ENCODE measurements at regions not wholly inside any gene's neighbourhood (a gene's known extent, or its start where the extent isn't known, plus 50 kb on each side); places are given as distances from the start of the nearest gene placed in this dataset.

GRCh38 chr4:126037231-126037630, 722.5 kb downstream of the FAT4 start:
- DNase-seq (ENCODE audit: low spot score), result no peak

DNA sequence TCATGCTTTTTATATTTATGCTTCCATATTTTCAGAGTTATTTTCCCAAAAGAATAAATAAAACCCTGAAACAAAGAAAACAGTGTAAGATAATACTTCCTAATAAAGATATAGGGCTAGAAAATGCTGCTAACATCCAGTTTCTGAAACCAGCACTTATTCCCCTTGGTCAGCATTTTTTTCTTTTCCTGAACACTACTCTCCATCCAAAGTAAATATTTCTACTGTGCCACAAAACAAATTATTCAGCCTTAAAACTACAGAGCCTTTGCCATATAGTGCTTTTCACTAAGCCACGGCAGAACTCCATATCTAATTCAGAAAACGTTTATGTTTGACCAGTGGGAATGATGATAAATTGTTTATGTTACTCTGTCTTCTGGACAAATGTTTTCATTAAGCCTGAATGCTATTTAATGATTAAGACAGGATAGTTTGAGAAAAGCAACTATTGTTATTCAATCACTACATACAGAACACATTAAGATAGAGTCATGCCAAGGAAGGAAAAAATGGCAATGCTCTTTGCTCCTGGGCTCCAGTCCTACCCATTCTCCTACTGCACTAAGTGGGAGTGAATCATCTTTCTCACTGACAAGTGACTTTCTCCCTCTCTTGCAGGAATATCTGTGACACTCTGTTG, 723.9 kb downstream of the FAT4 start:
- DNase-seq (ENCODE audit: low spot score), result no peak

DNA sequence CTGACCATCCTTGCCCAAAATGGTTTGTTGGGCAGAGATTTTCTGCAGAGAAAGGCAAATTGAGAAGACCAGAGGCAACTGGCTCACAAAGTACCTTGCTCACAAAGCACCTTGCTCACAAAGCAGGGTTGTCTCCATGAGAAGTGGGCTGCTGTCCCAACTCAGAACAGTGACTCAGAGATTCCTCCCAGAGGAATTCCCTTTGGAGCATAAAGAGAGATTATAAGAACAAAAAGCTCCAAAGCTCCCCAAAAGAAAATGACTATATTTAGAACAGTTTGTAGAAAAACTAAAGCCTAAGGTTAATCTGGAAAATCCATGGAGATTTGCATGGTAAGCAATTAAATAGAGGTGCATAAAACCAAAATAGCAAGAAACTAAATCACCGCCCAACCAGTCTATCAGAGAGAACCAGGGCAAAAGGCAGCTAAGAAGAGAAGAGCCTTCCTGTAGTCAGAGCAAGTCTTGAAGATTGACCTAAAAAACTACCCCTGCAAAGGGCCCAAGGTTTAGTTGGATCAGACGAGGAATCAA, 731.4 kb downstream of the FAT4 start:
- DNase-seq (ENCODE audit: low spot score), result no peak

- no peak for DNase-seq (ENCODE audit: low spot score)
Measured at GRCh38 chr4:126047114-126047513, 732.4 kb downstream of the FAT4 start.

- peak; percentile 65 for DNase-seq (ENCODE audit: low spot score)
Measured at GRCh38 chr4:126051689-126052424, 737.1 kb downstream of the FAT4 start.

- no peak for DNase-seq (ENCODE audit: low spot score)
Measured at GRCh38 chr4:126056116-126056650, 741.4 kb downstream of the FAT4 start.

DNA sequence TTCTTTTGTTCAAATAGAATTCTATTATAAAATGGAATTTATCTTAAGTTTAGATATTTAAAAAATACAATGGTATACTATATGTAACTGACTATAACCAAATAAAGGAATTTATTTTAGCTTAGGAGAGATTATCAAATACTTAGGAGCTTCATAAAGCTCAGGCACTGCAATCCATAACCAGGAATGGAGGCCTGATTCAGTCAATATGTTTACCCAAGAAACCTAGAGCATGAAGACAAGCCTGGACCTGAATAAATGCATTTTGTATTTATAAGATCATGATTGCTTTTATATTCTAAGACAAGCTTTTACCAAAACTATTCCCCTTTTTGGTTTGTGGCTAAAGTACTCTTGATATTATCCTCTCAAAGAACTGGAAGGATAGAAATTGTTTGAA, 742.6 kb downstream of the FAT4 start:
- no peak for DNase-seq (ENCODE audit: low spot score)

DNA sequence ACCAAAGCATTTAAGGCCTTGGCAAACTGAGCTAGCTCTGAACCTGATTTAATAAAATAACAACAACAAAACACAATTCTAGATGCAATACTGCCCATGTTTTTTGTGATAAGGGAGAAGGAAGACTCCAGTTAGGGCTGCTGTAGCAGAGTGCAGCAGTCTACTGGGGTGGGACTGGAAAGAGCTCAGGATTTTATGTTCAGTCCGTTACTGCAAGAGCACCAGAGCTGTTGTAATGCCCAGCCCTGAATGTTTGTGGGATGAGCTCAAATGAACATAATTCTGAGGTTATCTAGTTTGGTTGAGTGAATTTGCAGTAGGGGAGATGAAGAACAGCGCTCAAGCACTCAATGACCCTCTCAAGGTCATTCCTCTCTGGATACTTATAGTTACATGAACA, 743.8 kb downstream of the FAT4 start:
- no peak for DNase-seq (ENCODE audit: low spot score)

DNA sequence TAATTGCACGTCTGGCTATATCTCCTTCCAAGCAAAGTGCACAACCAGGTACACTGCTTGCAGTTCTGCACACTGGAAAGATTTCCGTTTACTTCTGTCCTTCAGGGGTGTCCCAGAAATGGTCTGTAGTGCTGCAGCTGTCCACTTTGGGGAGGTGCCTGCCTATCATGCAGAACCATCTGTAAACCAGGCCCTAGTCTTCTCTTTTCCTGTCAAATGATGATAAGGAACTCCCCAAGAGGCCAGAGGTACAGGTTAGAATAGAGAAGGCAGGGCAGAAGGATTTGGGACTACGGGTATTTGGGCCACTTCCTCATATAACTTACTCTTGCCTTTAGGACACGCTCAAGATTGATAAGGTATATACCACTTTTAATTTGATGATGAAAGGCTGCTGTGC, 746.9 kb downstream of the FAT4 start:
- no peak for DNase-seq (ENCODE audit: low spot score)

GRCh38 chr4:126065016-126065415, 750.3 kb downstream of the FAT4 start:
- DNase-seq (ENCODE audit: low spot score), result no peak

DNA sequence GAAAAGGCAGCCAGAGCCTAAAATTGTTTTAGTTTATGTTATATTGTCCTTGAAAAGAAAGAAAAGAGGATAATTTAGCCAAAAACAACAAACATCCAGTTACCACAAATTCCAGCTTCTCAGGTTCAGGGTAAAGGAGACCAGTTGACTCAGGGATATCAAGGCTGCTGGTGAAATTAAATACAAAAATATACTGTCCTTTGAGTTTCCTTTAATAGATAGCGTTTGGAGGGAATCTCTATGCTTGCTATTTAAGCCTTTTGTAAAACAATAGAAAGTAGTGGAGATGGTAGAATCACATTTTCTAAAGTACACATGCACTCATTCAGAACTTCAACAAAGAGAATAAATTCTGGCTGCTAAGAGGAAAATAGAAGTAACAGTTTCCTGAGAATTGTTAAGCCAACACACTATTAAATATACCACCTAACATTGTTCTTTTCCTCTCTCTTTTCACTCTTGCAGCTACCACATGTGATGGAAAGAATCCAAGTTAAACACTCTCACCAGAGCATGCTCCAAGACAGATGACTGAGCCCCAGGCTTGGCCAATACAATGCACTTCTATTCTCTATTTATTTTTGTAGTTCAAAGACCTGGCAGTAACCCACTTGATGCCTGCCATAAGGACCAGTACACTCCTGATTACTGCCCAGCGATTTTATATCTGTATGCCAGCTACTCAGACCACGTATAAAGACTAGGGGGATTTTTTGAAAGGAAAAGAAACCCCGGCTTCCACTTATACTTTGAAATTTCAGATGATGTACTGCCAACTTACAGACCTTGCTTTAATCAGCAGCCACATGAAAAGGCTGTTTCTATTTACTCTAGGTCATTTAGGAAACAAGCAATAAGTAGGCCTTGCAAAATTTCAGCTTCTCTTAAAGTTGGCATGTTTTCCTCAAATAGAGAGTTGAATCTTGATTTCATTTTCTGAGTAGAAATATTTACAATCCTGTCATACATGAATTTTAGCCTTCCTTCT, 756.9 kb downstream of the FAT4 start:
- no peak for DNase-seq (ENCODE audit: low spot score)

DNA sequence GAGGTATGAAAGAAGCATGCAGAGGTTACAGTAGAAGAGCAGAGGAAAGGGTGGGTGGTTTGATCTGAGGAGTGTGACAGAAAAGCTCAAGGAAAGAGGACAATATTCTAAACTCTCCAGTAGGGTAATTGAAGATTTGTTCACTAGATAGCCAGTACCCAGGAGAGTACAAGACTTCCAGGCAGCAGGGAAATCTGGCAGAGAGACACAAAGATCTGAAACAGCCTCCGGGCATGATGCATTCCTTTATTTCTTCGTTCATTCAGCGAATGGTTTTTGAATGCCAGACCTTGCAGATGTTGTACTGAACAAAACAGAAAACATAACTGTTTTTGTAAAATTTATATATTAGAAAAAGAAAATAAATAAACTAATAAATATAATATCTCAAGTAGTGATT, 766.6 kb downstream of the FAT4 start:
- DNase-seq (ENCODE audit: low spot score), result no peak

GRCh38 chr4:126086041-126086440, 771.3 kb downstream of the FAT4 start:
- DNase-seq (ENCODE audit: low spot score), result no peak

DNA sequence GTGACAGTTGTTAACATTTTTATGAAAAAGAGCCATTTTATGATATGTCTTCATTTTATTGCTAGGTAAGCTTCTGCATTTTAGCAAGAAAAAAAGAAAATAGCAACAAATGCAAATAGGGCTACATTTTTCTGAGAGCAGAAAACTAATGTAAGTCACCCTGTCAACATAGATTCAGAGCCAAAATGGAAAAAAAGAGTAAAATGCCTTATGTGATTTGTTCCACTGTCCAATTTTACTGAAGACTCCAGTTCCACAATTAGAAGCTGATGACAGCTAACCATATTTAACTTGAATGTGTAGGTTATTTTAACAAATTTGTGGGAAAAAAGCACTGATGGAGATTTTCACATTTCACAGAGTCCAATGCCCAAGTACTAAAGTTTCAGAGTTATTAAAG, 772.3 kb downstream of the FAT4 start:
- DNase-seq (ENCODE audit: low spot score), result no peak

DNA sequence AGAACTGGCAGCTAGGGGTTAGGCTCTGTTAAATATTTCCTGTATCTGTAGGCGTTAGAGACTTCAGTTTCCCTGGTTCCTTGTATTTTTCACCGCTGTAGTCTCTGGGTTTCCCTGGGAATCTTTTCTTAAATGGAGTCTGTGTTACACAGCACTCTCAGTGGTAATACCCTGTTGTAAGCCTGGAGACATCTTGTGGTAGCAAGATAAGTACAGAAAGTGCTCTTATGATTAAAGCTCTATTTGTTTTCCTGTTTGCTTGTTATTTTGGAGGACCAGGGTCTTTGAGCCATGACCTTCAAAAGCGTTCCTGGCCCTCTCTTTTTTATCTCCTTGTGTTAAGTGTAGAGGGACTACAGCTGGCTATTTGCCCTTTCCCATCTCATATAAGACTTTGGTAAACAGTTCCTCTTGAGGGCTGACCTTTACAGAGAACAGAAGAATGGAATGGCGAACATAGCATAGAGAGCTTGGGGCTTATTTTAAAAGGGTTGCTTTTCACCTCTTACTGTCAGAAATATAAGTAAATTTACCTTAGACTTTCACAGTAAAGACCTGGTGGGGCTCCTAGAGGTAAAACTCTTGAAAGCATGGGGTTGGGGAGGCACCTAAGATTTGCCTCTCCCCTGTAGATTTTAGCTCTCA, 782.5 kb downstream of the FAT4 start:
- DNase-seq (ENCODE audit: low spot score), result no peak

GRCh38 chr4:126106658-126107057, 791.9 kb downstream of the FAT4 start:
- DNase-seq (ENCODE audit: low spot score), result no peak

DNA sequence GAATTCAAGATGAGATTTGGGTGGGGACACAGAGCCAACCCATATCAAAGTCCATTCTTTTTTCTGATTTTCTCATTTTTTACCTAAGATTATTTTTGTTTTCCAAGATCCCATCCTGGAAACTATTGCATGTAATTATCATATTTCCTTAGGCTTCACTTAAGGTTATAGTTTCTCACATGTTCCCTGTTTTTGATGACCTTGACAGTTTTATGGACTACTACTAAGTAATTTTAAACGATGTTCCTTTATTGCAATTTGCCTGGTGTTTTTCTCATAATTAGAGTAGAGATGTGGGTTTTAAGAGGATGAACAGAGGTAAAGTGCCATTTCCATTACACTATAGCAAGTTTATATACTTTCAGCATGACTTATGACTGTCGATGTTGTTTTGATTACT, 795.1 kb downstream of the FAT4 start:
- DNase-seq (ENCODE audit: low spot score), result no peak

DNA sequence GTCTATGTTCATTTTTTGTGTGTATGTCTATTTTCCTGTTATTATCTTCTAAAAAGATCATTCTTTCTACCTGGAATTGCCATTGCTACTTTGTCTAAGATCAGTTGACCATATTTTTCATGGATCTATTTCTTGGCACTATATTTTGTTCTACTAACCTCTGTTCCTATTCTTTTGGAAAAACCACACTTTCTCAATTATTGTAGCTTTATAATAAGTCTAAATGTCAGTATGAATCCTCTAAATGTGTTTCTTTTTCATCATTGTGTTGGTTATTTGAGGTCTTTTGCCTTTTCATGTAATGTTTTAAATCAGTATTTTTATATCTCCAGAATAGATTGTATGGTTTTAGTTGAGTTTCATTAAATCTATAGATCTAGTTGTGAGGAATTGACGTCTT, 798.3 kb downstream of the FAT4 start:
- DNase-seq (ENCODE audit: low spot score), result no peak

- DNase-seq (ENCODE audit: low spot score), result no peak
Measured at GRCh38 chr4:126123611-126124325, 809.0 kb downstream of the FAT4 start.

GRCh38 chr4:126124818-126125217, 810.1 kb downstream of the FAT4 start:
- no peak for DNase-seq (ENCODE audit: low spot score)

DNA sequence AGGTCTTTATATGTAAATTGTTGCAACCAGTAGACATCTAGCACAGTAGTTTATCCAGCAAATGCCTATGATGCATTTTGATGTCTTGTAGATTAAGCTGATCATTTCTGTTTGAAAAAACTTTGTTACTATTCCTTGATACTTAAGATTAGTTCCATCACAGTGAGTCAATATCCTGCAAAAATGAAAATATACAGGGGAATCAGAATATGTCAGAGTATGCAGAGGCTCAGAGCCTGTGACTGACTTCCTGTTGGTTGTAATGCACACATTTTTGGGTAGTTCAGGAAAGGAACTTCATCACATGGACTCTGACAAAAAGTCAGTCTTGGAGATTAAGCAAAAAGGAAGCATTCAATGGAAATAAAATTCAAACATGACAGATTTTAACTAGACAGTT, 815.5 kb downstream of the FAT4 start:
- no peak for DNase-seq (ENCODE audit: low spot score)

All from RKO (cell line).